Keratinocyte (primary cell): ENCODE measurements at regions not wholly inside any gene's neighbourhood (a gene's known extent, or its start where the extent isn't known, plus 50 kb on each side); places are given as distances from the start of the nearest gene placed in this dataset.

Experiments used
- DNase-seq: peaks from one replicate; pipeline ENCODE4 v3.0.0-alpha.2; 2011; ENCODE audit warnings: low read depth, missing footprints, low spot score
- FAIRE-seq: peaks from 2 replicates; lab custom pipeline; 2011; peaks lifted over from hg19 to GRCh38; lab: Jason Lieb, UNC
- H2AFZ ChIP-seq: 2 replicates; pipeline ENCODE4 v1.6.0; 2012; ENCODE audit warnings: low read length, control low read depth, inconsistent platforms; ENCODE audit not compliant: control insufficient read depth
- H3K27ac ChIP-seq: 2 replicates; pipeline ENCODE4 v1.5.1; 2011; ENCODE audit warnings: low read length; ENCODE audit not compliant: control insufficient read depth, insufficient read depth
- H3K27me3 ChIP-seq: 3 replicates; pipeline ENCODE4 v1.6.0; 2011; ENCODE audit warnings: low read length; ENCODE audit not compliant: control insufficient read depth, insufficient read depth; ENCODE audit errors: extremely low read depth
- H3K36me3 ChIP-seq, 2 experiments: 2 replicates in 1 of 2; 3 replicates in 1 of 2; pipeline ENCODE4 v1.5.1; 2011; ENCODE audit warnings: low read length in 2 of 2, mild to moderate bottlenecking in 1 of 2; ENCODE audit not compliant: control insufficient read depth in 2 of 2, insufficient read depth in 2 of 2; ENCODE audit errors: extremely low read depth in 1 of 2
- H3K4me1 ChIP-seq: 3 replicates; pipeline ENCODE4 v1.5.1; 2011; ENCODE audit warnings: low read length; ENCODE audit not compliant: control insufficient read depth, insufficient read depth; ENCODE audit errors: extremely low read depth
- H3K4me2 ChIP-seq: 3 replicates; pipeline ENCODE4 v1.6.0; 2011; ENCODE audit warnings: low read depth, low read length; ENCODE audit not compliant: control insufficient read depth, insufficient read depth; ENCODE audit errors: extremely low read depth
- H3K4me3 ChIP-seq, 3 experiments: fragments of 200-600 bp in 1 of 3; sonication (generic) in 1 of 3; 2 replicates in 2 of 3; 3 replicates in 1 of 3; pipeline ENCODE4 v1.5.1; 2011 to 2016; ENCODE audit warnings: low read length in 3 of 3, mild to moderate bottlenecking in 3 of 3, control low read depth in 2 of 3, inconsistent platforms in 1 of 3, low read depth in 1 of 3, mixed read lengths in 1 of 3, mixed run types in 1 of 3, moderate library complexity in 1 of 3; ENCODE audit not compliant: control insufficient read depth in 2 of 3, insufficient read depth in 2 of 3; ENCODE audit errors: extremely low read depth in 1 of 3
- H3K79me2 ChIP-seq: 2 replicates; pipeline ENCODE4 v1.6.0; 2012; ENCODE audit warnings: low read length; ENCODE audit not compliant: control insufficient read depth, insufficient read depth
- H3K9ac ChIP-seq: 3 replicates; pipeline ENCODE4 v1.6.0; 2011; ENCODE audit warnings: low read length; ENCODE audit not compliant: control insufficient read depth, insufficient read depth; ENCODE audit errors: extremely low read depth
- H3K9me1 ChIP-seq: 3 replicates; pipeline ENCODE4 v1.6.0; 2011; ENCODE audit warnings: low read length; ENCODE audit not compliant: control insufficient read depth, insufficient read depth; ENCODE audit errors: extremely low read depth
- H3K9me3 ChIP-seq: 2 replicates; pipeline ENCODE4 v1.5.1; 2012; ENCODE audit warnings: low read depth, low read length; ENCODE audit not compliant: control insufficient read depth
- H4K20me1 ChIP-seq: 3 replicates; pipeline ENCODE4 v1.6.0; 2011; ENCODE audit warnings: low read length; ENCODE audit not compliant: control insufficient read depth, insufficient read depth; ENCODE audit errors: extremely low read depth
- CTCF ChIP-seq, 3 experiments: IDR thresholded peaks in 1 of 3; conservative IDR thresholded peaks in 1 of 3; optimal IDR thresholded peaks in 1 of 3; 2 replicates in 2 of 3; 3 replicates in 1 of 3; pipeline versions ENCODE3 to v1.5.1; 2011; ENCODE audit warnings: low read length in 3 of 3, mild to moderate bottlenecking in 3 of 3, moderate library complexity in 2 of 3, control low read depth in 1 of 3, inconsistent platforms in 1 of 3; ENCODE audit not compliant: insufficient read depth in 2 of 3; ENCODE audit errors: extremely low read depth in 1 of 3
- EZH2 ChIP-seq: IDR thresholded peaks from one replicate; pipeline ENCODE4 v1.6.1; 2012; ENCODE audit warnings: inconsistent platforms, mild to moderate bottlenecking, low read length, moderate library complexity
- dilution Hi-C: fragments of 300-500 bp; cut with MboI; formaldehyde crosslinking; loops from one replicate; pipeline ENCODE4 v1.7.0; 2020; ENCODE audit warnings: low sequenced_read_pairs; ENCODE audit not compliant: extremely low pct_ligation_motif_present

- Histone ChIP-seq H3K27ac (no peak overlapping the region), H3K36me3 (no peaks in the 10 kb centered on the region), H3K4me1 (no peaks in the 10 kb centered on the region), H3K4me2 (no peak overlapping the region), H2AFZ (no peak overlapping the region), H3K9me3 (no peaks in the 10 kb centered on the region), H3K9ac (no peak overlapping the region), H3K79me2 (no peaks in the 10 kb centered on the region), H3K4me3 (no peak overlapping the region), H4K20me1 (no peaks in the 10 kb centered on the region), H3K9me1 (no peaks in the 10 kb centered on the region), H3K27me3 (no peaks in the 10 kb centered on the region)
- no peak for TF ChIP-seq CTCF (optimal IDR thresholded peaks at IDR 0.05 in 1 of 3, IDR thresholded peaks at IDR 0.05 in 1 of 3, conservative IDR thresholded peaks at IDR 0.05 in 1 of 3; ENCODE audit: extremely low read depth in 1 of 3, insufficient read depth in 2 of 3, low read length in 3 of 3)
- no peak for TF ChIP-seq EZH2
- DNase-seq (no peak), FAIRE-seq (no peak)
- dilution Hi-C loops: no loop called here
These were observed 1197.6 kb downstream of the FAM133A start for GRCh38 chrX:94871640-94872039.

GRCh38 chrX:94901849-94902248 is 1227.8 kb downstream of the FAM133A start:
- Histone ChIP-seq H3K4me3 (no peak overlapping the region), H3K4me1 (no peaks in the 10 kb centered on the region), H2AFZ (no peak overlapping the region), H4K20me1 (no peaks in the 10 kb centered on the region), H3K27ac (no peak overlapping the region), H3K9me3 (no peaks in the 10 kb centered on the region), H3K9me1 (no peaks in the 10 kb centered on the region), H3K79me2 (no peaks in the 10 kb centered on the region), H3K36me3 (no peaks in the 10 kb centered on the region), H3K4me2 (no peak overlapping the region), H3K27me3 (no peaks in the 10 kb centered on the region), H3K9ac (no peak overlapping the region)
- FAIRE-seq: no peak
- DNase-seq: no peak
- no peak for TF ChIP-seq CTCF (optimal IDR thresholded peaks at IDR 0.05 in 1 of 3, IDR thresholded peaks at IDR 0.05 in 1 of 3, conservative IDR thresholded peaks at IDR 0.05 in 1 of 3; ENCODE audit: extremely low read depth in 1 of 3, insufficient read depth in 2 of 3, low read length in 3 of 3)
- no peak for TF ChIP-seq EZH2
- dilution Hi-C loops: no loop called here
